HG03064 (cell line): ENCODE measurements at regions not wholly inside any gene's neighbourhood (a gene's known extent, or its start where the extent isn't known, plus 50 kb on each side); places are given as distances from the start of the nearest gene placed in this dataset.

ENCODE experiments used
- ATAC-seq: cut with Tn5 transposase; IDR thresholded peaks from one replicate; pipeline ENCODE4 v1.9.1; 2021; ENCODE audit warnings: low read depth; ENCODE audit not compliant: unreplicated experiment

DNA sequence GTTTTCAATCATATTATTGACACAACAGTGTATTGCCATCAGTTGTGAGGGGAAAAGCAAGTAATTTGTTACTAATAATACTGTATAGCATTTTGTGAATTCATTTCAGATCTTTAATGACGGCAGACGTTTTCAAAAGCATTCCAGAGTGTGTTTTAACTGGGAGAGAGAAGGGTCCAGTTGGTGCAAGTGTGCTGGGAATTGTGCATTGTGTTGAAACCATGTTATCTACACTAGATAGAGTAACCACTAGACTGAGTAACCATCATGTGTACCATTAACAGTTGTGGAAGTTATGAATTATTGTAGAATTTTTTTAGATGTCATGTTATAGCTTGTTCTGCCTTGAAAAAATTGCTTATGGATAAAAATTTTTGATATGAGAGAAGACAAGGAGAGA, 104.5 kb upstream of the VEGFC start:
- ATAC-seq: no peak

DNA sequence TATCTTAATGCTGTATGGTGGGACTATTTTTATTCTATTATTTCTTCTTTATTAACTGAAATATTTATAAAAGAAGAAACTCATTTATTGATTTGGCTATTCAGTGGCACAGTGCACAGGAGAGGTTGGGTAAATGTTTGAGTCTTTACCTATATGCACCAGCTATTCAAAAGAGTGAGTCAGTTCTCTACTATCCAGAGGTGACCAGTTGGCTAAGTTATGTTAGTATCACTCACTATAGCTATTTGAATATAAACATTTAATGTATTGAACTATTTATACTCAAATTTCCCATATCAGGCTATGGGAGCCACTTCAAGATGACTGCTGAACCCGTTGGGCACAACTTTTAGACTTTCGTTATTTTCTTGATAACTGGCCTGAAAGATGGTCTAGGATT, 106.1 kb upstream of the VEGFC start:
- no peak for ATAC-seq

DNA sequence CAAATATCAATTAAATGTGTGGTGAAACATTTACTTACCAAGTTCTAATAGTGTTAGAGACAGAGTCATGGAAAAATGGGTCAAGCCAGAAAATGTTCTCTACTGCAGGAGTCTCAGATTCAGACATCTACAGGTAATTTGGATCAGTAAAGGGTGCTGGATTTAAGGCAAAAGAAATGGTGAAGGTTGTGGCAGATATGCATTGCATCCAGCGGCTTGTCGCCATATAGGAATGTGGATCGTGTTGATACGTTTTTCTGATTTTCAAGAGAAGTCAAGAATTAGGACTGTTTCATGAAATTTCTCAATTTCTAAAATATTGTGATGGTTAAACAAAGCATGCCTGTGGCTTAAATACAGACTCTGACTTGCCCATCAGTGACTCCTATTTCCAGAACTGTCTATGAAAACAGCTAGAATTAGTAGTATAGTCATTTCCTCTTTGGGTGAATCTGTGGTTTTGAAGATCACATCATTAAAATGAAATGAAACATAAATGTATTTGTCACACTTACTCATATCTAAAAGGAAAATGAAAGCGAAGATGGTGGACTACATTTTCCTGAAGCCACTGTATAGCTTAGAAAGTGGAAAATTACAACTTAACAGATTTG, 110.1 kb upstream of the VEGFC start:
- peak; percentile 98 for ATAC-seq

DNA sequence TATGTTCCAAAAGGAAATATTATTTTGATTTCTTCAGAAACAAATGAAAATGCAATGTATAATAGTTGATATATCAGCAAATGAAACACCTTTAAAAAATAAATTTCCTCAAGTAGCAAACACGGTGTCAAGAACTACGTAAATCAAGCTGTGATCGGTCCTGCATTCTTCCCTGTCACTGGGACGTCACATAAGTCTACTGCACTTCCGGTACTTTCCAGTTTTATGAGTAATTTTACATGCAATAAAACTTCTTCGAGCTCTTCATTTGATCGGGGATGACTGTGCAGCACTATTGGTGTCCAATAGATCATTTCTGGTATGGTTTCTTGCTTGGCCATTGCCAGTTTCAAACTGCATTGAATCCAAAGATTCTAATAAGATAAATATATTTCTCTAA, 114.0 kb upstream of the VEGFC start:
- no peak for ATAC-seq

DNA sequence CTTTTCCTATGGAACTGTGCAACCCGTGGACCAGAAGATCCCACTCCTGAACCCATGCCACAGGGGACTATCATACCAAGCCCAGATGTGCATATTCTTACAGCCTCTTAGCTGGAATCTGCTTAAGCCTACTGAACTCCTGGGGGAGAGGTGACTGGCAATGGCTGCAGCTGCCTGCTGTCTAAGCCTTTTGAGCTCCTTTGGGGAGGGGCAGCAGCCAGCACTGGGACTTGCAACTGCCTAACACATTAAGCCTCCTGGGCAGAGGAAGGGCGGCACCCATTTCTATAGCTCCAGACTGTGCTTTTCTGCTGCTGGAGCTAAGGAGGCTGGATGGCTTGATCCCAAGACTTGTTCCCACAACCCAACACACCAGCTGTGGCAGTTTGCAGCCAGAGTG, 117.9 kb upstream of the VEGFC start:
- no peak for ATAC-seq

DNA sequence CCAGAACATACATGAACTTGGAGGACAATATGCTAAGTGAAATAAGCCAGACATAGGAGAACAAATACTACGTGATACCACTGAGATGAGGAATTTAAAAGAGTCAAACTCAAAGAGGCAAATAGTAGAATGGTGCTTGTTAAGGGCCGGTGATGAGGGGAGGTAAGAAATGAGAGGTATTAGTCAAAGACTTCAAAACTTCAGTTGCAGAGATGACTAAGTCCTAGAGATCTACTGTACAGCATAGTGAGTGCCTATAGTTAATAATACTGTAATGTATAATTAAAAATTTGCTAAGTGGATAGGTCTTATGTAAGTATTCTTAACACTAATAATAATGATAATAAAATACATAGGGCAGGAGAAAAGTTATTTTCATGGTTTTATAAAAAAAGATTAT, 126.9 kb upstream of the VEGFC start:
- ATAC-seq: no peak

DNA sequence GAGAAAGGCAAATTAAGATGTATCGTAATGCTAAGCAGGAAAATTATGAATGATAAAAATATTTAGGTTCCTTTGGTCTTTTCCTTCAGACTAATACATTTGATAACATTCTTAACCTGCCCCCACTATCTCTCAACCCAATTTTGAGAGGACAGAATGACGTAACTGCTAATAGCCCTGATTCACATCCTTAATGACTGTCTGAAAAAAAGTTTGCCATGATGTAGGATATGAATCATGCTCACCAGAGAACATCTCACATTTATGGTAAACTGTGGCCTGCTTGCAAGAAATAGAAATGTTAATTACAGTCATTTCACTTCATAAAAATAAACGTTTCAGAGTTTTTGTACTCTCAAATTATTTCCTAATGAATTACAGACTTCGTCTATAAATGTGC, 128.0 kb upstream of the VEGFC start:
- no peak for ATAC-seq

DNA sequence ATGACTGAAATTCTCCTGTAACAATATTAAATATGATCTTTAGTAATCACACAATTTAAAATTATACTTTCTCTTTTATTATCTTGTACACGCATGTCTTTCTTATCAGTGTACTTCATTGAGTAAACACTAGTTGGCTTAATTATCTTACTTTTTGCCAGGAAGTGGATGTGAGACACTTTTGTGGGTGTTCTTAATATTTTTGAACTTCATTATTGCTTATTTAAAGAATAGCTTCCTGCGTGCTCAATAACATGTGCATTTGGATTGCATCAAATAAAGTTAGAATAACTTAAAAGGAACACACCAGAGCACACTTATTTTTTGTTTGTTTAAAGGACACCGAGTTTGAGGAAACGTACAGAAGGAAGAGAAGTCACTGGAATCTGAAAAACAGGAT, 128.5 kb upstream of the VEGFC start:
- ATAC-seq: no peak

DNA sequence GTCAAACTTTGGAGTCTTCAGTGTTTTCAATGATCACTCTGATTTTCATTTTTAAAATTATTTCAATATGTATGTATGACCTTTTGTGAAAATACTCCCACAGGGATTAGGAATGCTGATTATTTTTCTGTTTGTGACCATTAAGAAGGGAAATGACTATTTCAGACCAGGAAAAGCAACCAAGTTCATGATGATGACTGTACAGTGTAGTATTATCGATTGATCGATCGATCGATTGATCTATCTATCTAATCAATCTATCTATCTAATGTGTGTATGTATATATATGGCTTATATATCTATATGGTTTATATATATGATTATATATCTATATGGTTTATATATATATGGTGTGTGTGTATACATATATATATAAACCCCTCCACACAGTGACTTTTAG, 131.5 kb upstream of the VEGFC start:
- ATAC-seq: no peak

DNA sequence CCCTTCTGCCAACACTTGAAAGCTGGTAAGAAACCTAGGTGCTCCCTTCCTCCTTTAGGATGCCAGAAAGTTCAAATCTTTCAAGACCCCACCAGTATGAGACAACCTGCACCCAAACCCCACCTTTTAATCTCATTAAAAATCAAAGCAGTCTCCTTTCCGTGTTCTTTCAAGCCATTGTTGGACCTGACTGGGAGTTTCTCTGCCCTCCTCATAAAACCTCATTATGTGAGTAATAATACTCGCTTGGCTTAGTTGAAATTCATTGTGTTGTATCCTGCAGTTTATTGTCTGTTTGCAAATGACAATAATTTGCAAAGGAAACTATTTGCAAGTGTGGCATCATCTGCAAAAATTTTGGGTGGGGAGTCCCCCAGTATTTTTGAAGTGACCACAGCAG, 133.2 kb upstream of the VEGFC start:
- no peak for ATAC-seq

DNA sequence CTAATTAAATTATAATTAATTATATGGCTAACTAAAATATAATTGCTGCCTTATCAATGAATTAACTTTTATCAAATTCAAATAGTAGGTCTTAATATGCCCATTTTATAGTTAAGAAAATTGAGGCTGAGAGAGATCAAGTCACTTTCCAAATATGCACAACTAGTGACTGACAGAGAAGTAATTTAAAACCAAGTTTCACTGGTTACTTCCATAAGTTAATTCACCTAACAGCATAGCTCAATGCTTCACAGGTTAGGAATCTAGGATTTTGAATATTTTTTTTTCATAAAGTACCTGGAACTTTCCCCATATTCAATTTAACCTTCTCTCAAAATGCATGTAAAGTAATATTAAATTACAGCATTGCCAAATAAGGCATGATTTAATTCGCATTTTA, 134.4 kb upstream of the VEGFC start:
- ATAC-seq: no peak

DNA sequence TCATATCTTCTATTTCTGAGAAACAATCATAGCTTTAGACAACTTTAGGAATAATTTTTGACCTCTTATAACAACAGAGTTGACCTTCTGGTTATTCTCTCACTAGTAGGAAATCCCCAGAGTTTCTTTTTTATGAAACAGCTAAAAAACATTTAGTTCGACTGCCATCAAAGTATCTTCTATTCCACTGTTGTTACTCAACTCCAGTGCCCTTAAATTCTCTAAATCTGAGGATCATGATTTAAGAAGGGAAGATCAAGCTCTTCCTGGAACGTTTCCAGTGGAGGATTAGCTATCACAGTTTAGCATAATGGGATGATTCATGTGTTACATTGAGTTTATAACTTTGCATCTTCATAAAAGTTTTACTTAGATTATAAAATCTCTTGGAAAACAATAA, 134.9 kb upstream of the VEGFC start:
- ATAC-seq: no peak

DNA sequence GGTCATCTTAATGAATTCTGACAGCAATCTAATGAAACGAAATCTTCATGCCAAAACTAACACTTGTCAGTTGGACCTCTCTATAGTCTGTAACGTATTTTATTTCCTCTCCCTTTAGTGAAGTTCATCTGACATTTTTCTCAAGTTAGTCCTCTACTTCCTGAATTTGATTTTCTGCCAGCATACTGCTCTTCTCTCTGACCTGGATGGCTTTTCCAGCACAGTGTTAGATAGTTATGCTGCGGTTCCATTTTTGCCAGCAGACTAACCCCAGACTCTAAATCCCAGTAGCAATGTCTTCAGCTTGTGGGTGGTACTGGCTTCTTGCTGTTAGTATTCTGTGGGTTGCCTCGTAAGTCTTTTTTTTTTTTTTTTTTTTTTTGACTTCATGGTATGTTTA, 146.7 kb upstream of the VEGFC start:
- no peak for ATAC-seq

DNA sequence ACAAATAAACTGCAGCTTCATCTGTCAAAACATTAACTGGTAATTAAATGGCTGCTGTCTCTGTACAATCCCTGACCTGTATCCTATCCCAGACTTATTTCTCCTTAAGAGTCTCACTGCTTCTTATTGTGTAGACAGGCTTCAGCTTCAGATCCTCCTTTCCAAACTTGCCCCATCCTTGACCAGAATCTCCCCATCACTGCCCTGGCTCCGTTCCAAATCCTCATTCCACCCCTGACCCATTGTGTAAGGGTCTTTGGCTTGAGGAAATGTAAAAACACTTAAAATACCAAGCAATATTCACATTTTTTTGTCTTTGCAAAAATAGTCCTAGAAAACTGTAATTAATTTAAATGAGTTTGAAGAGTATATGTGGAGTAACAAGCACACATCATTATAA, 152.6 kb upstream of the VEGFC start:
- no peak for ATAC-seq

DNA sequence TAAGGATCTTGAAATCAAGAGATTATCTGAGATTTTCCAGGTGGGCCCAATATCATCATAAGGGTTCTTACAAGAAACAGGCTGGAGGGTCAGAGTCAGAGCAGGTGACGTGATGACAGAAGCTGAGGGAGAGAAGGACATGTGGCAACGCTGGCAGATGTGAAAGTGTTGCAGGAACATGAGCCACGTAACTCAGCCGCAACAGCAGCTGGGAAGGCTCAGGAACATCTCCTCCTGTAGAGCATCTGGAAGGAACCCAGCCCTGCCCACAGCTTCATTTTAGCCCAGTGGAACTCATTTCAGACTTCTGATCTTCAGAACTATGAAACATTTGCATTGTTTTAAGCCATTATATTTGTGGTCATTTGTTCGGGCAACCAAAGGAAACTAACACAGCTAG, 156.3 kb upstream of the VEGFC start:
- ATAC-seq: no peak

DNA sequence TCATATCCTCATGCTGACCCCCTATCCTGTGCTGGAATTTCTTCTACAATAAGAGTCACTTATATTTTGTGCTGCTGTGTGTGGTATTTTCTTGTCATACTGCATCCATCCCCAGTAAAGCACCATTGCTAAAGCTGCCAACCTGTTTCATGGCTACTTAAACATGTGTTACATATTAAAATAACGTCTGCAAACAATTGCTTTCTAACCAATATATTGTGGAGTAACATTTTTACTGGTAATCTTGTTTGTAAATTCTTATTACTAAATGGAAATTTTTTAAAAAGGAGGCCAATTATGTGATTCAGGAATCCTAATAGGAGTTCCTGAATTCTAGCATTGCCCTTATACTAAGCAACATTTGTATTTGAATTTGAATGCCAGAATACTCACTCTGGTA, 160.3 kb upstream of the VEGFC start:
- no peak for ATAC-seq

DNA sequence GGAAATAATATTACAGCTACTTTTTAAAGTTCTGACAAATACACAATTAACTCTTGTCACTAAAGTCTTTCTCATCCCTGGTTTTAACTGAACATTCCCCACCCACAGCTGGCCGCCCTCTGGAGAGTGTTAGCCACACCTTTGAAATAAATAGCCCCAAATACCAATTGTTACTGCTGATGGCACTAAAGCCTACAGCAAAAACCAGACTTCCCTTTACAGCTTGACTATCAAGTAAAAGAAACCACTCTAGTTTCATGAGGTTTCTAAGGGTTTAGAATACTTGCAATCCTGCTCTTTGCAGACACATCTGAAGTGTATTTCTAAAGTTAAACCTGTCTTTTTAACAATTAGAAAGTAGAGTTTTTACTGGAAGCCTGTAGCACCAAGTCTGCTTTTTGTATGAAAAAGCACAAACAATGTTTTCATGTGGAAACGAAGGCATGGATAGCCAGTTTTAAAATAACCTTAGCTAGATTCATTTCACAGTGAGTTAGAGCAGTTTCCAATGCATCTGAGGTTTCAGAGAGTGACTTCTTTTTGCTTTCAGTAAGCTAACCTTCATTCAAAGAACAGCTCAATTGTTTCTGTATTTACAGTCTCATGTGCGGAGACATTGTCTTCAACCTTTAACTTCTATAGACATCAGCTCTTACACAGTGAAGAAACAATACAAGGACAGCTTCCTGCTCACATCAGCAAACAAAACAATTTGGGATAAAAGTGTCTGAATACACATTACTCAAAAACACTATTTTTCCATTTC, 164.8 kb upstream of the VEGFC start:
- ATAC-seq: no peak

DNA sequence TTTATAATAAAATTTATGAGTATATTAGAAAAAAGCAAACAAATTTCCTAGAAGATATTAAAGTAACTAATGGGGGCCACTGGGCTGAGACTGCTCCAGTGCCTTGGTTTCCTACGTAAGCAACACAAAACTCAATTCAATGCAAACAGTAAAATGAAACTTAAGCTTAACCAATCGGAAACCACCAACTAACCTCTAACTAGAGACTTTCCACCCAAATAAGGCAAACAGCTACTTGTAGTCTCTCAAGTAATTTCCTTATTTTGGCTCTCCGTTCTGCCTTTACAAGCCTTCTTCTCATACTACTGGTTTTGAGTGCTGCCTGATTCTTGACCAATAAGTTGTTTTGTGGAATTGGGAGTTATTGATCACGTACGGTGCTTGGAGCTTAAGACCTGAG, 167.3 kb upstream of the VEGFC start:
- no peak for ATAC-seq

DNA sequence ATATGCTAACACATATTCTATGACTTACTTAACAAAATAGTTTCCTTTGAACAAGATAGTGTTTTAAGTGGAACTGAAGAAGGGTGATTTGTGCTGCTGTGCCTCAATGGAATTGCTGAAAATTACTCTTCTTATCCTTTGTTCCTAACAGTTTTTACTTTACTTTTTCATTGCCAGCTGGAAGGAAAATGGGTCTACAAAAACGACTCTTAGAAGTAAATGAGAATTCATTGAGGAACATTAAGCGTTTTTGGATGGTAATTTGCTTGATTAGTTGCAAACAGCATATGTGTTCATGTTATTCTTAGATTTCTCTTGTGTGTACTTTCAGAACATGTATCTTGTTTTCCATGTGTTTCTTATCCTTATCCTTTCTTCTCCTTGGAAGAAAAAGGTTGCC, 170.4 kb upstream of the VEGFC start:
- ATAC-seq: no peak

DNA sequence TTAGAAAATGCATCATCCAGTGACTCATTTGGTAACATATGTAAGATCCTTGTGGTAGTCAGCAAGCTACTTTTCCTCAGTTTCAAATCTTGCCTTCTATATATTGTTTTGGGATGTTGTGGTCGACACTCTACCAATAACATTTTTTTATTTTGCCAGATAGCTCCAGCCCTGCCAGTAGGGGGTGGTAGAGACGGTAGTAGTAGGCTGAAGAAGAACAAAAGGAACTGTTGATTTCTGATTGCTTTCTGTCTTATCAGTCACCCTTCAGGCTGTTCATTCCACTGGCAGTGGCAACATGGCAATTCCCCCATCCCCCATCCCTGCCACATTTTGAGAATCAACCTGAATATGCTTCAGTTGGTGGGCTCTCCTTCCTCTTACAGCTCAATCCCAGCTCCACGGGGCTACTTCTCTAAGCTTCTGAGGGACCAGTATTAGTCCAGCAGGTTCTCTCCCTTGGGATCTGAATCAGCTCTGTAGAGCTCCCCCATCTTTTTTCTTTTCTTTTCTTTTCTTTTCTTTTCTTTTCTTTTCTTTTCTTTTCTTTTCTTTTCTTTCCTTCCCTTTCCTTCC, 171.5 kb upstream of the VEGFC start:
- no peak for ATAC-seq

DNA sequence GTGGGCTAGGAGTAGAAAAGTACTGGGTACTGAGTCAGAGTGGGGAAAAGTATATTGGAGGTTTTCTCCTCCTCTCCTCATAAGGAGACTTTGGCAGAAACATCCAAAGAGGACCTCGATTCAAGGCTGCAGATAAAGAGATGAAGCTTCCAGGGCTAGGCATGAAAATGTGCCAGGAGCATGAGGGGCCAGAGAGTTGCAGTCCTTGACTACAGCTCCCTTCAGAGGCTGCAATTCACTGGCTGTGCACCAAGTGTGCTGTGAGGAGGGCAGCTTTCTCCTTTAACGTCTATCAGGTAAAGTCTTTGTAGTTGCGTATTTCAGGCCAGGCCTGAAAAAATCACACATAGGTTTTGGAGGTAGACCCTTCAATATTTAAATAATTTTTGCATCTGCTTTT, 174.9 kb upstream of the VEGFC start:
- no peak for ATAC-seq

DNA sequence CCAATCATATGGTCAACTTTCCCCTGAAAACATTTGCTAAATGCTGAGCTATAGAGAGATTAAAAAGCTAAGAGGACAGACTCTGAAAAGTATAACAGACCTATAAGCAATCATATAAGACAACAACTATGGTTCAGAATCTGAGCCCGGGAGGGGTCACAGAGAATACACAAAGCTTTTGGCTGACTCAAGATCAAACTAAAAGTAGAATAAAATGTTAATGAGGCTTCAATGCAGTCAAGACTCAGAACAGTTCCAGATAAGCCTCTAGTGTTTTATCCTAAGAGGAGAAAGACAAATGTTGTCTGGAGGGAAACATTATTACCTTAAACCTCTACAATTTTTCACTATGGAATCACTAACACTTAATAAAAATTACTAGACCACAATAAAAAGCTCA, 175.4 kb upstream of the VEGFC start:
- ATAC-seq: no peak
